Fibroblast of gingiva (primary cell): ENCODE measurements at regions not wholly inside any gene's neighbourhood (a gene's known extent, or its start where the extent isn't known, plus 50 kb on each side); places are given as distances from the start of the nearest gene placed in this dataset.

ENCODE experiments used
- DNase-seq: peaks from one replicate; pipeline ENCODE4 v3.0.0-alpha.2; 2011; ENCODE audit warnings: low read depth

DNA sequence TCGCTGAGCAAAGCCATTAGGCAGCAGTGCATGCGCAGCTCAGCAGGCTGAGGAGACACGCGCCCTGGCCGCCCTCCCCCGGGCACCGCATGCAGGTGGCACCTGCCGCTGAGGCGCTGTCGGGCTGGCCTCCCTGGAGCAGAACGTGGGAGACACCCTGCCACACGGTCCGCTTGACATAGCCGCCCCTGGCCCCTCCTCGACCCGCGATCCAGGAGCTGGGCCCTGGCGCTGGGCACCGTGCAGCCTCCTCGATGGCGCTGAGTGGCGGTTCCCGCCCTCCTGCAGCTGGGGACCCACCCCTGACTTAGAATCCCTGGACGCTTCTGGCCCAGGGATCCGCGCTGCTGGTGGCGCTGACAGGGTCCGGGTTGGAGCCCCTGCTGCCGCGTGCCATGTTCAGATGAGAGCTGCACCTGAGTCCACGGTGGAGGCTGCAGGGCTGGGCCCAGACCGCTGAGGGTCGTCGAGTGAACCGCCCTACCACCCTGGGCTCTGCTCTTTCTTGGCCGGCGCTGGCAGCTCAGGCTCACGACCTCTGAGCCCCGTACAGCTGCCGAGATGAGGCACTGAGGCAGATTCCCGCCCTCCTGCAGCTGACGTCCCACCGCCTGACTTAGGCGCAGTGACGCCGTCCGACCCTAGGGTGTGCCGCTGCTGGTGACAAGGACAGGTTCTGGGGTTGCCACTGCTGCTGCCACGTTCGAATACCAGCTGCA, 116.8 kb downstream of the OR13A1 start:
- no peak for DNase-seq

GRCh38 chr10:45199205-45199740, 116.1 kb downstream of the OR13A1 start:
- no peak for DNase-seq

- no peak for DNase-seq
Measured at GRCh38 chr10:45201271-45201670, 114.1 kb downstream of the OR13A1 start.

DNA sequence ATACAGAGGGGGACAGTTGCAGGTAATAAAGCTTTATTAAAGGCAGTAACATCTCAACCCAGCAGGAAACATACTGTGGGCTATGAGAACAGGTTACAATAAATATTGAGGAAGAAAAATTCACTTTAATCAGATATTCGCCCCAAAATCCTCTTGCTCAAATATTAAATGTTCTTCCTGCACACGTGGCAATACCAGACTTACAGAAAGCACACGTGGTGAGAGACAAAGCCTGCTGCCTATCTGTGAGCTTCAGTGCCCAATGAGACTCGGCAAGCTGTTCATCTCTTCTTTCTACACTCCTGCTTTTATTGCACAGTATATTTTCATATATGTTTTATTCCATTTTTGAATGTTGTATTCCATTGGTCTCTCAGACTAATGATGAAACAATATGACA, 113.2 kb downstream of the OR13A1 start:
- no peak for DNase-seq

DNA sequence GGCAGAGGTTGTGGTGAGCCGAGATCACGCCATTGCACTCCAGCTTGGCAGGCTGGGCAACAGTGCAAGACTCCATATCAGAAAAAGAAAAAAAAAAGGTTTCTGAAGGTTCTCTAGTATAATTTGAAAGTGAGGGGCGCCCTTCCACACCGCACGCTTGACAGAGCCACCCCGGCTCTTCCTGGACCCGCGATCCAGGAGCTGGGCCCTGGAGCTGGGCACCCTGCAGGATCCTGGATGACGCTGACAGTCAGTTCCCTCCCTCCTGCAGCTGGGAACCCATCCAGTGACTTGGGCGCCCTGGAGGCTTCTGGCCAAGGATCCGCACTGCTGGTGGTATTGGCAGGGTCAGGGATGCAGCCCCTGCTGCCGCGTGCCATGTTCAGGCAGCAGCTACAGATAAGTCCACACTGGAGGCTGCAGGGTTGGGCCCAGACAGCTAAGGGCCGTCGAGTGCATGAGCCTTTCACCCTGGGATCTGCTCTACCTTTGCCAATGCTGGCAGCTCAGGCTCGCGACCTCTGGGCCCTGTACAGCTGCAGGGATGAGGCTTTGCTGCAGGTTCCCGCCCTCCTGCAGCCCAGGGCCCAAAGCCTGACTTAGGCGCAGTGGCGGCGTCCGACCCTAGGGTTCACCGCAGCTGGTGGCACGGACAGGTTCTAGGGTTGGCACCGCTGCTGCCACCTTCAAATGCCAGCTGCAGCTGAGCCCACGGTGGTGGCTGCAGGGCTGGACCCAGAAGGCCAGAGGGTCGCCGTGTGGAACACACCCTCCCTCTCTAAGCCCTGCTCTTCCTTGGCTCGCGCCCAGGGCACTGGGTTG, 110.2 kb downstream of the OR13A1 start:
- DNase-seq, result no peak

DNA sequence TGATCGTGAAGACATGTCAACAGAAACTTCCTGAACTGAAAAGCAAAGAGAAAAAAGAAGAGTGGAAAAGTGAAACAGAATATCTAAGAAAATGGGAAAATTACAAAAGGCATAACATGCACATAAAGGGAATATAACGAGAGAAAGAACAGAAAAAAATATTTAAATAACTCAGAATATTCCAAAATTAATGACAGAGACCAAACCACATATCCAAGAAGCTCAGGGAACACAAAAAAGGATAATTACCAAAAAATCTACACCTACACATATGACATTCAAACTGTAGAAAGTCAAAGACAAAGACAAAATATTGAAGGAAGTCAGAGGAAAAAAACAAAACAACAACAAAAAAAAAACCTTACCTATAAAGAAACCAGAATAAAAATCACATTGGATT, 105.5 kb downstream of the OR13A1 start:
- no peak for DNase-seq

DNA sequence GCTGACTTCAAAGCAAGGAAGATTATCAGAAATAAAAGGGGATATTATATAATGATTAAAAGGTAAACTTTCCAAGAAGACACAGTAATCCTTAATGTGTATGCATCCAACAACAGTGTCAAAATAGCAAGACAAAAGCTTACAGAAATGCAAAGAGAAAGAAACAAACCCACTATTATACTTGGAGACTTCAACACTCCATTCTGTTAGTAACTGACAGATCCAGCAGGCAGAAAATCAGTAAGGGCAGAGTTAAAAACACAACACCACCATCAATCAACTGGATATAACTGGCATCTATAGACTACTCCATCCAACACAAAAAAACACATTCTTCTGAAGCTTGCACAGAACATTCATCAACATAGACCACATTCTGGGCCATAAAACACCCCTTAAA, 103.8 kb downstream of the OR13A1 start:
- DNase-seq, result no peak

GRCh38 chr10:45219416-45219815, 96.0 kb downstream of the OR13A1 start:
- no peak for DNase-seq

DNA sequence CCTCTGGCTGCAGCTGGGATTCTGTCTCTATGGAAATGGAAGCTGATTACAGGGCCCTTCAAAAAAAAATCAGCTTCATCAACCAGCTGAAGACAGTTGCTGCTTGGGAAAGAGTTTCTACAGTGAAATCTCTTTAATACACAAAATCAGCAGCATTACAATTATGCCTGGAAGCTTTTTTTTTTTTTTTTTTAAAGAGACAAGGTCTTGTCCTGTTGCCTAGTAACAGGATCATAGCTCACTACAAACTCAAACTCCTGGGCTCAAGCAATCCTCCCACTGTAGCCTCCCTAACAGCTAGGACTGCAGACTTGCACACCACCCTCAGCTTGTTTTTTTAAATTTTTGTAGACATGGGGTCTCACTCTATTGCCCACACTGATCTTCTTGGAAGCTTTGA, 94.5 kb downstream of the OR13A1 start:
- no peak for DNase-seq

DNA sequence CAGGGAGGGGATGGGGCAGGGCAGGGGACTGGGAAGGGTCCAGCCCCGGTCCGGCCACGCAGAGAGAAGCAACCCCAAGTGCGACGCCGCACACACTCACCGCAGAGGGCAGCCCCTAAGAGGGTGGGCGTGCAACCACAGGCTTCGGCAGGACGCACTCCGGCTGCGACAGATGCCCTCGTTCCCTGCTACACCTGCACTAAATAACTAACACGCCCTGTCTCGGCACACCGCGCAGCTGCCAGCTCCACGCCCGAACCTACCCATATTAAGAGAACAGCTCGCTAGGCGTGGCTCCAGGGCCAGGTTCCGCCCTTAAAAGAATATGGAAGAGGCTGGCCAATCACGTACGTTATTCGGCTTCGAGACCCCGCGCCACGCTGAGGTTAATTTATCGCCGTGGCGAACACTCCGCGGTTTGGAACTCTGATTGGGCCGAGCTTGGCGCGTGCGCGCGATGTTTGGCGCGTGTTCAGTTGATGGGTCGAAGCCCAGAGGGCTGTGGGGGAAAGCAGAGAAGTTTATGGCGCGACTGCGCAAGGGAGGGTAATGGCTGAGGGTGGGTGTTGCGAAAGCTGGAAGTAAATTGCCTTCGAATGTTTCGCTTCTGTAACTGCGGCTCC, 91.1 kb downstream of the OR13A1 start:
- DNase-seq, result no peak

- no peak for DNase-seq
Measured at GRCh38 chr10:45227042-45227441, 88.4 kb downstream of the OR13A1 start.

DNA sequence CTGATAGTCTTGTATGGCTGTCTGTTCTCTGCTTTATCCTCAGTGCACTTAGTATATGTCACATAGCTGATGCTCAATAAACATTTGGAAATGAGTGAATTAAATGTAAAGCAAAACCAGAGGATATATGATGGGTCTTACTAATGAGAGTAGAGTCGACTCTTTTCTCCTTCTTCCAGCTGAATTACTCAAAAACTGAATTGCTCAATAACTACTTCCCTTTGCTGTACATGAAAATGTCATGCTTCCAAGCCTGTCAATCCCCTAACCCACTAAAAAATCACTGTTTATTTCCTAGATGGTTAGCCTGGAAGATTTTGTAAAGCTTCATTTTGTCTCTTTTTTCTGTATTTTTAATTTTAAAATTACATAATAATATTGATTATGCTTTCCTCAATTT, 88.0 kb downstream of the OR13A1 start:
- DNase-seq, result no peak

DNA sequence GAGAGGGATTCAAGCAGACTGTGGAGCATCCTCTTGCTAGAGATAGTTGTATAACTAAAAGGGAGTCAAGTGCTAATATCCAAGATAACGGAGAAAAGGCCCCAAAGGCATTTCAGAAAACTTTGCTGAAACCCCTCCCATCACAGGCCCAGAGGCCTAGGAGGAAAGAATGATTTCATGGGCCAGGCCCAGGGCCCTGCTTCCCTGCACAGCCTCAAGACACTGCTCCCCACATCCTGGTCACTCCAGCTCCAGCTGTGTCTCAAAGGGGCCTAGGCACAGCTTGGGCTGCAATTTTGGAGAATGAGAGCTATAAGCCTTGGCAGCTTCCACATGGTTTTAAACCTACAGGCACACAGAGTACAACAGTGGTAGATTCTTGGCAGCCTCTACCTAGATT, 85.6 kb downstream of the OR13A1 start:
- no peak for DNase-seq

- peak; percentile 61 for DNase-seq
Measured at GRCh38 chr10:45235260-45235769, 80.1 kb downstream of the OR13A1 start.

DNA sequence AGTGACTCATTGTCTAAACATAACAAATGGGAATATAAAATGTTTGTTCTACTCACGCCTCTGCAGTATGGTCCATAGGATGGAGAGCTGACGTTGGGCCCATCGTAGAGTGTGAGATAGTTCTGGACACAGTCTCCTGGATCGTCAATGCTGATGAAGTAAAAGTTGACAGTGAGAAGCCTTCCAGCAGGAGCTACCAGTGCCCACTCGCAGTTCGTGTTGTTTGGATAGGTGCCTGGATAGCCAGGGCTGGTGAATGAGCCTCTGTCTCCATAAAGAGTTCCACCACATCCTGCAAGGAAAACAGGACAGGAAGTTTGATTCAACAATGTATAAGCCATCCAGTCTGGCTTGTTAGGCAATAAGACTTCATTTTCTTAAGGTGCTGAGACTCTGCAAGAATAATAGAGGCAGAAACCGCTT, 79.6 kb downstream of the OR13A1 start:
- no peak for DNase-seq

GRCh38 chr10:45238896-45239295, 76.5 kb downstream of the OR13A1 start:
- DNase-seq, result no peak

DNA sequence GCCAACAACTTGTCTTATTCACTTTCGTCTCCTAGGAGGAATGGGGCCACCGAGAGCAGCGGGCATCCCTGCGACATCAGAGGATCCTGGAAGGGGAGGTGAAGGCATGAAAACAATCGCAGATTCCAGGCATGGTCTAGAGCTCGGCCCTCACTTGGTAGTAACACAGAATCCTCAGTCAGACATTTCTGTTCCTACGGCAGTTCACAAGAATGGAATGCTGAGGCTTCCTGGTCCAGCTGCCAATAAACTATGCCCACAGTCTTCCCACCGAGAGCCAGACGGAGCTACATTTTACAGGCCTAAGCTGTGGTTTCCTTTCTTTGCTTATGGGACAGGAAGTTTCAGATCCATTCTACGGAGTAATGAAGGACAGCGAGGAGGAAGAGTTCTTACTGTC, 75.8 kb downstream of the OR13A1 start:
- DNase-seq, result no peak

DNA sequence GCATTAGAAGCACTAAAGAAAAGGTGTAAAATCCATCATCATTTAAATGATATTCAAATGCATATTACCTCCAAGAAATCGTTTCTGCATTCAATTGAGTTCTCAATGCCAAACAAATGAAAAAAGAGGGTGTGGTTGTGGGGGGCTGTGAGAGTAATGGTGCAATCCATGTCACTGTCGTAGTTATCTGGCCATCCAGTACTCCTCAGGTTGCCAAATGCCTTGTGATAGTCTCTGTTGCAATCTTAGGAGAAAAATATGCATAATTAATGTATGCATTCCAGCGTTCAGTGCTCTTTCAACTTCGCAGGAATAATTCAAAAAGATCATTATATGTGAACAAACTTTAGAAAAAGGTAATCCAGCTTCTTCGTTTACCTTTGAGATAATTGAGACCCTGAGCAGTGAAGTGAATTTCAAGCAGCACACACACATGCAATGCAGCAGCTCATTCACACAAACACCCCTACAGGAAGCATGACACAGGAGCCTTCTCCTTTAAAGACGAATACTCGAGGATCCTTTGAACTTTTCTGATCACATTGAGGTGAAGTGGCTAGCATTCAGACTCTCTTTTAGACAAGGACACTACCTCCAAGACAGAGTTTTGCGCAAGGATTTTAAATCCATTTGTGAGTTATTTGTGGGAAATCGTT, 73.4 kb downstream of the OR13A1 start:
- no peak for DNase-seq

- DNase-seq, result no peak
Measured at GRCh38 chr10:45243261-45243660, 72.1 kb downstream of the OR13A1 start.

GRCh38 chr10:45246522-45246921, 68.9 kb downstream of the OR13A1 start:
- no peak for DNase-seq

DNA sequence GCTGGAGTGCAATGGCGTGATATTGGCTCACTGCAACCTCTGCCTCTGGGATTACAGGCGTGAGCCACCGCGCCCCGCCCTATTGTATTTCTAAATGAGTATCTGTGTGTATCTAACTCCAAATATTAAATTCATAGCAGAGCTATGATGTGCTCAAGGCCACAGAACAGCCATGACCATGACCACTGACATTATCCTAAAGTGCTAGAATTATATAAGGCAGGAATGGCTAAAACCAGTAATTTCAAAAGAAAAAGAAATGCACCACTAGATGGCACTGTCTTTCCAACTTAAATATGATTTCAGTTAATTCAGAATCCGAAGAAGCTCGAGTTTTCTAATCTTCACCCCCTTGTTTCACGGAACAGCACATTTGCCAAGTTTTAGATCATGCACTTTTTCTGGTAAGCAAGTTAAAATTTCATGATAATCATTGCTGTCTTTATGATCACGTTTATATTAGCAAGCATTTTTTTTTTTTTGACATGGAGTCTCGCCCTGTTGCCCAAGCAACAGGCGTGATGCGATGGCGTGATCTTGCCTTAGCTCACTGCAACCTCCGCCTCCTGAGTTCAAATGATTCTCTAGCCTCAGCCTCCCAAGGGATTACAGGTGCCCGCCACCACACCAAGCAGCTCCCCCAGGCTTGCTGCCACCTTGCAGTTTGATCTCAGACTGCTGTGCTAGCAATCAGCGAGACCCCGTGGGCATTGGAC, 65.3 kb downstream of the OR13A1 start:
- peak; percentile 62 for DNase-seq
